Lung (tissue), 11 donors: ENCODE measurements at regions not wholly inside any gene's neighbourhood (a gene's known extent, or its start where the extent isn't known, plus 50 kb on each side); places are given as distances from the start of the nearest gene placed in this dataset.

Experiments
- ATAC-seq: fragments of 200-7000 bp; cut with Tn5 transposase; one replicate; pipeline ENCODE4 v1.9.1; 2020; ENCODE audit warnings: moderate number of reproducible peaks; ENCODE audit not compliant: insufficient read depth, low FRiP score
- DNase-seq, 3 donors: peaks; one replicate each; pipeline ENCODE4 v3.0.0-alpha.2; 2013 to 2017
- H3K27ac ChIP-seq, 2 donors: one replicate each; pipeline ENCODE4 v1.5.1; 2013; ENCODE audit warnings: mild to moderate bottlenecking in 2 of 2, moderate library complexity in 2 of 2, control low read depth in 1 of 2, inconsistent platforms in 1 of 2, low read depth in 1 of 2, low read length in 1 of 2
- H3K27me3 ChIP-seq, 3 donors: one replicate each; pipeline ENCODE4 v1.5.1; 2013; ENCODE audit warnings: low read length in 2 of 3; ENCODE audit not compliant: control insufficient read depth in 3 of 3, insufficient read depth in 3 of 3
- H3K36me3 ChIP-seq, 4 donors: one replicate each; pipeline ENCODE4 v1.5.1; 2013; ENCODE audit warnings: low read length in 4 of 4, mild to moderate bottlenecking in 1 of 4, moderate library complexity in 1 of 4; ENCODE audit not compliant: control insufficient read depth in 4 of 4, insufficient read depth in 4 of 4
- H3K4me1 ChIP-seq, 5 donors: one replicate each; pipeline ENCODE4 v1.5.1; 2013; ENCODE audit warnings: low read length in 5 of 5, mild to moderate bottlenecking in 2 of 5, moderate library complexity in 1 of 5; ENCODE audit not compliant: control insufficient read depth in 5 of 5, insufficient read depth in 5 of 5
- H3K4me3 ChIP-seq: one replicate; pipeline ENCODE4 v1.5.1; 2013; ENCODE audit warnings: mild to moderate bottlenecking, control low read depth, moderate library complexity
- H3K9ac ChIP-seq, 2 donors: one replicate each; pipeline ENCODE4 v1.5.1; 2013; ENCODE audit warnings: low read length in 2 of 2, control low read depth in 1 of 2; ENCODE audit not compliant: insufficient read depth in 1 of 2
- H3K9me3 ChIP-seq, 4 donors: one replicate each; pipeline ENCODE4 v1.5.1; 2013; ENCODE audit warnings: low read length in 3 of 4, mild to moderate bottlenecking in 1 of 4, moderate library complexity in 1 of 4; ENCODE audit not compliant: control insufficient read depth in 4 of 4, insufficient read depth in 3 of 4
- WGBS, 2 donors: extraction: QIAGEN DNeasy Blood & Tissue Kit; methylation state at CpG; one replicate each; pipeline ENCODE4 v1.1.7; 2013; 5-methylcytosine and 5-hydroxymethylcytosine counted together
- TF ChIP-seq, protein P1 (sequence below): IDR thresholded peaks from 2 replicates; pipeline ENCODE4 v1.5.1; 2012; ENCODE audit warnings: mild to moderate bottlenecking; ENCODE audit errors: control extremely low read depth, extremely low read depth
- donor health status: control.
- donor health status: control.
- donor health status: Bipolar disorder and iron deficiency.
- donor health status: healthy.
- donor health status: DM: yes; HTN: yes; CAD: no.

- Histone ChIP-seq H3K27ac (no peak overlapping the region), H3K9me3 (peaks cover 0 to 4% (median under 1%) of the 10 kb centered on the region in 4 donors), H3K4me3 (no peak overlapping the region), H3K4me1 (no peaks in the 10 kb centered on the region), H3K36me3 (no peaks in the 10 kb centered on the region), H3K9ac (no peak overlapping the region), H3K27me3 (no peaks in the 10 kb centered on the region)
- TF ChIP-seq, protein P1, sequence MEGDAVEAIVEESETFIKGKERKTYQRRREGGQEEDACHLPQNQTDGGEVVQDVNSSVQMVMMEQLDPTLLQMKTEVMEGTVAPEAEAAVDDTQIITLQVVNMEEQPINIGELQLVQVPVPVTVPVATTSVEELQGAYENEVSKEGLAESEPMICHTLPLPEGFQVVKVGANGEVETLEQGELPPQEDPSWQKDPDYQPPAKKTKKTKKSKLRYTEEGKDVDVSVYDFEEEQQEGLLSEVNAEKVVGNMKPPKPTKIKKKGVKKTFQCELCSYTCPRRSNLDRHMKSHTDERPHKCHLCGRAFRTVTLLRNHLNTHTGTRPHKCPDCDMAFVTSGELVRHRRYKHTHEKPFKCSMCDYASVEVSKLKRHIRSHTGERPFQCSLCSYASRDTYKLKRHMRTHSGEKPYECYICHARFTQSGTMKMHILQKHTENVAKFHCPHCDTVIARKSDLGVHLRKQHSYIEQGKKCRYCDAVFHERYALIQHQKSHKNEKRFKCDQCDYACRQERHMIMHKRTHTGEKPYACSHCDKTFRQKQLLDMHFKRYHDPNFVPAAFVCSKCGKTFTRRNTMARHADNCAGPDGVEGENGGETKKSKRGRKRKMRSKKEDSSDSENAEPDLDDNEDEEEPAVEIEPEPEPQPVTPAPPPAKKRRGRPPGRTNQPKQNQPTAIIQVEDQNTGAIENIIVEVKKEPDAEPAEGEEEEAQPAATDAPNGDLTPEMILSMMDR, result no peak
- ATAC-seq, result no peak
- WGBS, 2 donors, result 75 to 83% methylated on average over 7 of the region's 7 CpGs
- no peak for DNase-seq
Measured at GRCh38 chr15:62242999-62243398, 77.9 kb upstream of the C2CD4B start.

DNA sequence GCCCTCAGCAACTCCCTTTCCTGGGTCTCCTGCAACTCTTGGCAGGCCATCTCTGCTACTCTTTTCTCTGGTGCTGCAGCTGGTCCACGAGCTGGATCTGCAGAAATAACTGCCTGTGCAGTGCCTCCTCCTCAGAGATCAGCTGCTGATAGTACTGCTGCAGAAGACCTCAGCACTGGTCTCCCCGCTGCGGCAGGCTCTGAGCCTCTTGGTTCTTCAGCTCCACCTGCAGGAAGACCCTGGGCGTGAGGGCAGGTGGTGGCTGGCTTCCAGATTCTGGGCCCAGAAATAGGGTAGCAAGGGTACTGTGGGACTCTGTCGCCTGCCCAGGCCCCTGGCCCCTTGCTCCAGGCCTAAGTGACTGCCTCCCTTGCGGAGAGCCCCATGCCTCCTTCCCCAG is 79.7 kb upstream of the C2CD4B start:
- TF ChIP-seq, protein P1, result no peak
- 83 to 88% methylated on average over 6 of the region's 6 CpGs for WGBS, 2 donors
- no peak overlapping the region for H3K9ac ChIP-seq
- H3K9me3 ChIP-seq, result no peaks in the 10 kb centered on the region
- H3K4me3 ChIP-seq, result no peak overlapping the region
- H3K4me1 ChIP-seq, result no peaks in the 10 kb centered on the region
- DNase-seq (no peak), ATAC-seq (no peak)
- no peak overlapping the region for H3K27ac ChIP-seq
- H3K36me3 ChIP-seq, result no peaks in the 10 kb centered on the region
- H3K27me3 ChIP-seq, result no peaks in the 10 kb centered on the region

- Histone ChIP-seq H3K9ac (no peak overlapping the region), H3K36me3 (no peaks in the 10 kb centered on the region), H3K4me1 (no peaks in the 10 kb centered on the region), H3K4me3 (no peak overlapping the region), H3K27ac (no peak overlapping the region), H3K9me3 (no peaks in the 10 kb centered on the region), H3K27me3 (no peaks in the 10 kb centered on the region)
- TF ChIP-seq, protein P1, result no peak
- DNase-seq (no peak), ATAC-seq (no peak)
- 92% methylated on average over 8 of the region's 8 CpGs for WGBS, 2 donors
Measured at GRCh38 chr15:62248277-62248984, 83.3 kb upstream of the C2CD4B start.

DNA sequence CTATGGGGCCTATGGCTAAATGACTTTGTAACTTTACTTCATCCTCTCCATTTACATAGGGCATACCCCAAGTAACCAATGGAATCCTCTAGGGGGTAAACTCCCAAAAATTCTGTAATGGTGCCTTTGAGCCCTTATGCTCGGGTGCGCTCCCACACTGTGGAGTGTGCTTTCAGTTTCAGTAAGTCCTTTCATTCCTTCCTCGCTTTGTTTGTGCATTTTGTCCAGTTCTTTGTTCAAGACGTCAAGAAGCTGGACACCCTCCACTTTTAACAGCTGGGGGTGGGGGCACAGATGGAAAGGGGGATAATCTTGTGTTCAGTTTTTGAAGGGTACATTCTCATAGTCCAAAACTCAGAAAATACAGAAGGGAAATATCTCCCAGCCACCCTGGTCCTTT is 84.4 kb upstream of the C2CD4B start:
- TF ChIP-seq, protein P1, result no peak
- Histone ChIP-seq H3K9ac (no peak overlapping the region), H3K4me1 (no peaks in the 10 kb centered on the region), H3K27ac (no peak overlapping the region), H3K9me3 (no peaks in the 10 kb centered on the region), H3K27me3 (no peaks in the 10 kb centered on the region), H3K36me3 (no peaks in the 10 kb centered on the region), H3K4me3 (no peak overlapping the region)
- no peak for DNase-seq
- WGBS, 2 donors, result 79 to 88% methylated on average over 4 of the region's 4 CpGs
- ATAC-seq, result no peak
